Left kidney (tissue), 1 donor: ENCODE measurements at regions not wholly inside any gene's neighbourhood (a gene's known extent, or its start where the extent isn't known, plus 50 kb on each side); places are given as distances from the start of the nearest gene placed in this dataset.

Experiments
- DNase-seq: peaks from one replicate; pipeline ENCODE4 v3.0.0-alpha.2; 2013

DNA sequence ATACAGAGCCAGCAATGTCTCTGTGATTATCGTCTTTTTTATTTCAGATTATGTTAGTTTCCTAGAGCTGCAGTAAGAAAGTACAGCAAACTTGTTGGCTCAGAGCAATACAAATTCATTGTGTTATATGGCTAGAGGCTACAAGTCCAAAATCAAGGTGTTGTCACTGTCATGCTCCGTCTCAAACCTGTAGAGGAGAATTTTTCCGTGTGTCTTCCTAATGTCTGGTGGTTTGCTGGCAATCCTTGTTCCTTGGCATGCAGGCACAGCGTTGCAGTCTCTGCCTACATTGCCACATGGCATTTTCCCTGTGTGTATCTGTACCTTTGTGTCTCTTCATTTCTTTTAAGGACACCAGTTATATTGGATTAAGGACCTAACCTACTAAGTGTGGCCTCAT lies 244.4 kb downstream of the LRRIQ3 start:
- no peak for DNase-seq

- DNase-seq: no peak
Observed at GRCh38 chr1:73953186-73953585, 244.8 kb downstream of the LRRIQ3 start.

DNA sequence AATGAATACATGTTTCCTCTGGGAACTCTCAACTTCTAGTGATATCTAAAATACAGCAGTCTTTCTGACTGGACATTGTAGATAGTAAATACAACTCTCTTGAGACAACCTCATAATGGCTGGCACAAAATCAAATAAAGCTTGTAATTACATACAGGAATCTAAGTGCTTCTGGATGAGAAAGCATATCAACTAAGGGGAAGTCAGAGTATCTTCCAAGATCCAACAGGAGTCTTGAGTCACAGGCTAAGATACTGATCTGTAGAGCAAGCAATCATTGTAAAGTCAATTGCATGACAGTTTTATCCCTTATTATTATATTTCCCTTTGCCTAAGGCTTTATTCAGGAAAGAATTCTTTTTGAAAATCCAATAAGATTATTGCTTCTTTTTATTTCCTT lies 249.9 kb downstream of the LRRIQ3 start:
- no peak for DNase-seq

DNA sequence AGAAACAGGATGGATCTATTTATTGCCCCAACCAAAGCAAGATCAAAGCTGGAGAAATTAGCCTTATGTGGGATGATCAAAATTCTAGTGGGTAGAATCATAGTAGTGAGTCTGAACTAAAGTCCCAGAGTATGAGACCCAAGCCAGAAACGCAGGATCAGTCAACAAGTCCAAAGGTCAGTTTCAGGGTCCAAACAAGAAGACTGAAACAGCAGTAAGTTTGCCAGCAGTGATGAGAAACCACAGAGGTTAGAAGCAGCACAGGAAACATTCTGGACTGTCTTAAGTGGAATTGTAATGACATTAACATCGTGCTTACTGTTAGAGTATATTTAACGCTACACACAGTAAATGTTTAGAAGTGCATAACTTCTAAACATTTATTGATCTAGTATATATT lies 251.0 kb downstream of the LRRIQ3 start:
- no peak for DNase-seq

- no peak for DNase-seq
Observed at GRCh38 chr1:73943270-73943669, 254.7 kb downstream of the LRRIQ3 start.

DNA sequence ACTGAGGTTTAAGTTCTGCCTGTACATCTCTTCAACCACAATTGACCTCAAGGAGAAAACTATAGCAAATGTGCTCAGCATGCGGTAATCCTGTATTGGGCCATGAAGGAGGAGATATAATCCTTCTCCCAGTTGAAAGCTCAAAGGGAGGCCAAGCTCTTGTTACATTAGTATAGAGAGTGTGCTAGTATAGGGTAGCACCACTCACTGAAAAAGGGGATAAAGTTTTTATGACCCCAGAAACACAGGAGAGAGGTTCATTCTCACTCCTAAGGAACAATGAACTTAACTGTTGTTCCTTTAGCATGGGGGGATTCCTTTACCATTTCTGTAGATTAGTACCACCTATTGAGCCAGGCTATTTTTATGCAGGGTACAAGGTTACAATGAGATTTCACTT lies 267.7 kb downstream of the LRRIQ3 start:
- no peak for DNase-seq

GRCh38 chr1:73914951-73915350 lies 283.0 kb downstream of the LRRIQ3 start:
- DNase-seq: no peak

DNA sequence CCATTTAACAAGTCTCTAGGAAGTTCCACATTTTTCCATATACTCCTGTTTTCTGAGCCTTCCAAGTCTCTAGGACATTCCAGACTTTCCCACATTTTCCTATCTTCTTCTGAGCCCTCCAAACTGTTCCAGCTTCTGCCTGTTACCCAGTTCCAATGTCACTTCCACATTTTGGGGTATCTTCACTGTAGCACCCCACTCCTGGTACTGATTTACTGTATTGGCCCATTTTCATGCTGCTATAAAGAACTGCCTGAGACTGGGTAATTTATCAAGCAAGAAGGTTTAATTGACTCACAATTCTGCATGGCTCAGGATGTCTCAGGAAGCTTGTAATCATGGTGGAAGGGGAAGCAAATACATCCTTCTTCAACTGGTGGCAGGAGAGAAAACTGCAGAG lies 285.0 kb downstream of the LRRIQ3 start:
- no peak for DNase-seq

DNA sequence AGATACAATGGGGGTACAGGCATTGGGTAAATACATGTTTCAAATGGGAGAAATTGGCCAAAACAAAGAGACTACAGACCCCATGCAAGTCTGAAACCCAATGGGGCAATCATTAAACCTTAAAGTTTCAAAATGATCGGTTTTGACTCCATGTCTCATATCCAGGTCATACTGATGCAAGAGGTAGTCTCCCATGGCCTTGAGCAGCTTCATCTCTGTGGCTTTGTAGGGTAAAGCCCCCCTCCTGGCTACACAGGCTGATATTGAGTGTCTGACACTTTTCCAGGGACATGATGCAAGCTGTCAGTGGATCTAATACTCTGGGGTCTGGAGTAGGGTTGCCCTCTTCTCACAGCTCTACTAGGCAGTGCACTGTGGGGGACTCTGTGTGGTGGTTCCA lies 286.1 kb downstream of the LRRIQ3 start:
- no peak for DNase-seq

DNA sequence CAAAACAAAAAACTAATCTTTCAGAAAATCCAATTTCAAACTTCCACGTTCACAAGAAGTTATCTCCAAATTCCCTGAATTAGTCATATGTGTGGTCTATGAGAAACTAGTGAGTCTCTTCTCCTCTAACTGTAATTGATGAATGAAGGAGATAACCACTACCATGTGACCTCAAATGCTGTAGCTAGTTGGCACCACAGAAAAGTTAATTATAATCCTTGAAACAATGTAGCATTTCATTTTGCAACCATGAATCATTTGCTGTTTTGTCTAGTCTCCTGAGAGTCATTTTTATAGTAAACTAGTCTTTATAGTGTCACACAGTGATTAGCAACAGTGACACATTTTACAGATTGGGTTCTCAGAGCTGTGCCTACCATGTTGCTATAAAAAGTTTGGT lies 287.5 kb downstream of the LRRIQ3 start:
- no peak for DNase-seq

- DNase-seq: no peak
Observed at GRCh38 chr1:73910062-73910461, 287.9 kb downstream of the LRRIQ3 start.

- no peak for DNase-seq
Observed at GRCh38 chr1:73909043-73909562, 288.9 kb downstream of the LRRIQ3 start.

- DNase-seq: no peak
Observed at GRCh38 chr1:73907051-73907450, 290.9 kb downstream of the LRRIQ3 start.

GRCh38 chr1:73903092-73903491 lies 294.9 kb downstream of the LRRIQ3 start:
- DNase-seq: no peak

DNA sequence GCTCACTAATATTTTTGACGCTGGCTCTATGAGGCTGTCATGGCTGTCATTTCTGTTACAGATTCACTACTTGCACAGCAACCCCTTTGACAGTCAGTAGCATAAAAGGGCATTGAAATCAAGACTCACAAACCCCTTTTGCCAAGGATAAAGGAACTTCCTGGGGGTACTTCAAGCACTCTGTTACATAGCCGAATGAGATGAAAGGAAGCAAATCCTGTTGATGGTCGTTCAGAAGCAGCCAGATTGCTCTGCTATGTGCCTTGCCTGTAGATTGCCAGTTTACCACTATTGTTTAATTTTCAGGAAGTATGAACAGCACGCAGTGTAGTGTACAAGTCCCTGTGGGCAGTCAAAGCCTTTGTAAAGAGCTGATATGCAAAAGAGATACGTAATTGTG lies 296.2 kb downstream of the LRRIQ3 start:
- DNase-seq: no peak

- no peak for DNase-seq
Observed at GRCh38 chr1:73899311-73899710, 298.7 kb downstream of the LRRIQ3 start.

DNA sequence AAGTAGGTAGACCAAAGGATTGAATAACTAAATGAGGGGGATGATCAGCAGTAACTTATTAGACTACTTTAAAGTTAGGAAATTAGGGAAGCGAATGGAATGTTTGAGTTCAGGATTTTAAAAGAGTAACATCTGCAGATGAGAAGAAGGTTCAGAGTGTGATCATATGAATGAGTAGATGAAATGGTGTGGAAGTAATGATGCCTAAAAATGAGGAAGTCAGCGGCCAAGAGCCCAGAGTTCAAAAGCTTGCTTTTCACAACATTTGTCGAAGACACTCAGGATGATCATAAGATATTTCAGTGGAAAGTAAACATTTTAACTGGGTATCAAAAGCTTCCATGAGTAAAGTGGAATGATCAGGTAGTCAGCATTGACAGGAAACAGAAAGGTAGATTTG lies 299.4 kb downstream of the LRRIQ3 start:
- no peak for DNase-seq

DNA sequence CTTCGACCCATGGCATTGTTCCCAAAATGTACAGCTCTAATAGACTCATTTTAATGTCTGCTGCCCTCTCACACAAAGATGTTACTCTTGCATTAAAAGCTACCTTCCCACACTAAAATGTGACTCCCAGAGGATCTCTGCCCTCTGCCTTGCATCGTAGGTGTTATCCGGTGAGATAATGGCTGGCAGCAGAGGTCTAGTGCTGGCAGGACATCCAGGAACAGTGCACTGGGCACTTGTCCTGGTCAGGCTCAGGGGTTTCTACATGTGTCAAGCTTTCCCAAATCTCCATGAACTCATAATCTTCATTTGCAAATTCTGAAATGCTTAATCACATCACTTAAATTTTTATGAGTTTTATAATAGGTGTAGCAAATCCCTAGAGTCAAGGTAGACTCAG lies 310.6 kb downstream of the LRRIQ3 start:
- DNase-seq: no peak

- DNase-seq: no peak
Observed at GRCh38 chr1:73886716-73887115, 311.3 kb downstream of the LRRIQ3 start.

DNA sequence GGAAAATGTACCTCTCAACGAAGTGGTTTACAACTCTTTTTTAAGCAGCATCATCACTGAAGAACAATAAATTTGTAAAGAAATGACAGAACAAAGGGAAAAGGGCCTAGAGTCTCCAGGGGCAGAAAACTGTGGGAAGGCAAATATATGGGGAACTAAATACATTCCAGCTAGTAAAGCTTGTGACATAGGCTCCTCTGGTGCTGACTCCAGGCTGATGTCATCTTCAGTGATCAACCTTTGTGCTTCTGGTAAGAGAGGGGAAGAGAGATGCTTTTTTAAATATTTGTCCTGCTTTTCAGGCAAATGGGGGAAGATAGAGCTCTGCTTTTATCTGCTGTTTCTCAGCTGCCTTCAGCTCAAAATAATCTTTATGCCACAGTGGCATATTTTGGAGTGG lies 323.2 kb downstream of the LRRIQ3 start:
- DNase-seq: no peak

GRCh38 chr1:73868810-73869336 lies 329.1 kb downstream of the LRRIQ3 start:
- DNase-seq: no peak

DNA sequence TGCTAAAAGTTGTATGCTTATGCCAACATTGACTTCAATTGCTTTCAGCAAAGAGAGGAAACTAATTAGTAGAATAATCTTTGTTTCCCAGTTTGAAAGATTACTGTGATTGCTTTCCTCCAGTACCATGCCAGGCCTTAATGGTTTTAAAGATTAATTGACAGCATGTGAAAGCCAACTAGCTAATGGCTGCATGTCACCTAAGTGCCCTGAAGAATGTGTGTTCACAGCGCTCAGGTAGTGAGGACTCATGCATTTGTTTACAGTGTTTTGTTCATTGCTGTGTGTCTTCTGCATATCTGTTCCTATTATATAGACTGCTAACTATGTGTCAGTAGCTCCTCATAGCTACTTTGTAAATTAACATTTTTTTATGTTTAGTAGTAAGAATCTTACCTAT lies 335.6 kb downstream of the LRRIQ3 start:
- no peak for DNase-seq

GRCh38 chr1:73860421-73860950 lies 337.5 kb downstream of the LRRIQ3 start:
- DNase-seq: no peak

GRCh38 chr1:73859227-73859626 lies 338.7 kb downstream of the LRRIQ3 start:
- DNase-seq: no peak

GRCh38 chr1:73854527-73854926 lies 343.4 kb downstream of the LRRIQ3 start:
- no peak for DNase-seq
